Neural cell (in vitro differentiated cells): ENCODE measurements at regions not wholly inside any gene's neighbourhood (a gene's known extent, or its start where the extent isn't known, plus 50 kb on each side); places are given as distances from the start of the nearest gene placed in this dataset.

Experiments
- H2AFZ ChIP-seq: fragments of 200-600, 300-800 bp; sonication (generic), shearing (Covaris generic); 2 replicates; pipeline ENCODE4 v1.6.0; 2014; ENCODE audit warnings: low read depth, mild to moderate bottlenecking, antibody characterized with exemption, low read length, moderate library complexity
- H3F3A ChIP-seq: fragments of 200-600 bp; shearing (Covaris generic); 2 replicates; pipeline ENCODE4 v1.6.1; 2016; ENCODE audit warnings: mild to moderate bottlenecking, moderate library complexity, mixed read lengths, antibody characterized with exemption, low read length; ENCODE audit not compliant: insufficient read depth, poor library complexity, severe bottlenecking
- H3K27ac ChIP-seq: fragments of 200-600, 300-800 bp; sonication (generic), shearing (Covaris generic); 2 replicates; pipeline ENCODE4 v1.5.1; 2014; ENCODE audit warnings: mild to moderate bottlenecking, low read length, moderate library complexity
- H3K27me3 ChIP-seq: fragments of 300-800, 200-600 bp; sonication (generic), shearing (Covaris generic); 2 replicates; pipeline ENCODE4 v1.6.0; 2014; ENCODE audit warnings: mild to moderate bottlenecking, low read depth, low read length, moderate library complexity; ENCODE audit not compliant: insufficient read depth
- H3K36me3 ChIP-seq: fragments of 300-800, 200-600 bp; sonication (generic), shearing (Covaris generic); 2 replicates; pipeline ENCODE4 v1.5.1; 2014; ENCODE audit warnings: mild to moderate bottlenecking, antibody characterized with exemption, low read length, moderate library complexity; ENCODE audit not compliant: insufficient read depth
- H3K4me2 ChIP-seq: fragments of 300-800, 200-600 bp; sonication (generic), shearing (Covaris generic); 2 replicates; pipeline ENCODE4 v1.6.0; 2014; ENCODE audit warnings: mild to moderate bottlenecking, low read length
- H3K4me3 ChIP-seq: fragments of 300-800, 200-600 bp; sonication (generic), shearing (Covaris generic); 2 replicates; pipeline ENCODE4 v1.5.1; 2014; ENCODE audit warnings: mild to moderate bottlenecking, low read length, moderate library complexity
- H3K79me2 ChIP-seq: fragments of 200-600 bp; shearing (Covaris generic); replicated peaks from 2 replicates; pipeline ENCODE4 v1.6.0; 2014; ENCODE audit warnings: mild to moderate bottlenecking, low read length, moderate library complexity; ENCODE audit not compliant: insufficient read depth
- H3K9ac ChIP-seq: fragments of 300-800, 200-600 bp; sonication (generic), shearing (Covaris generic); 2 replicates; pipeline ENCODE4 v1.6.1; 2016; ENCODE audit warnings: mild to moderate bottlenecking, low read length, mixed read lengths
- H3K9me2 ChIP-seq: fragments of 200-600 bp; shearing (Covaris generic); 2 replicates; pipeline ENCODE4 v1.6.1; 2016; ENCODE audit warnings: mild to moderate bottlenecking, low read length, mixed read lengths; ENCODE audit not compliant: insufficient read depth
- H3K9me3 ChIP-seq: fragments of 200-600, 300-800 bp; sonication (generic), shearing (Covaris generic); 2 replicates; pipeline ENCODE4 v1.6.1; 2016; ENCODE audit warnings: mild to moderate bottlenecking, mixed run types, low read length, moderate library complexity, mixed read lengths
- H4K20me1 ChIP-seq: fragments of 200-600 bp; shearing (Covaris generic); 2 replicates; pipeline ENCODE4 v1.6.1; 2016; ENCODE audit warnings: mild to moderate bottlenecking, mixed run types; ENCODE audit not compliant: insufficient read depth
- CTCF ChIP-seq: fragments of 450-650 bp; IDR thresholded peaks from 2 replicates; pipeline ENCODE4 v1.5.1; 2014; ENCODE audit warnings: antibody characterized with exemption, mild to moderate bottlenecking, moderate library complexity; ENCODE audit not compliant: poor library complexity, severe bottlenecking
- EP300 ChIP-seq: fragments of 450-650 bp; conservative IDR thresholded peaks from 2 replicates; pipeline ENCODE4 v1.6.1; 2014; ENCODE audit warnings: antibody characterized with exemption, mild to moderate bottlenecking, moderate library complexity; ENCODE audit not compliant: poor library complexity, severe bottlenecking
- EZH2 ChIP-seq: fragments of 200-600, 300-800 bp; shearing (Covaris generic), sonication (generic); IDR thresholded peaks from 2 replicates; pipeline ENCODE4 v1.6.1; 2014; ENCODE audit warnings: antibody characterized with exemption, low read length, borderline replicate concordance, mild to moderate bottlenecking; ENCODE audit not compliant: insufficient read depth, poor library complexity, severe bottlenecking
- MXI1 ChIP-seq: fragments of 450-650 bp; conservative IDR thresholded peaks from 2 replicates; pipeline ENCODE4 v1.6.1; 2014; ENCODE audit warnings: antibody characterized with exemption, mild to moderate bottlenecking; ENCODE audit not compliant: poor library complexity, severe bottlenecking
- POLR2AphosphoS5 ChIP-seq: IDR thresholded peaks from 2 replicates; pipeline ENCODE4 v1.6.1; 2012
- RAD21 ChIP-seq: fragments of 450-650 bp; conservative IDR thresholded peaks from 2 replicates; pipeline ENCODE4 v1.6.1; 2014; ENCODE audit warnings: antibody characterized with exemption, mild to moderate bottlenecking, moderate library complexity
- REST ChIP-seq: IDR thresholded peaks from 2 replicates; pipeline ENCODE4 v1.6.1; 2012; ENCODE audit warnings: borderline replicate concordance
- SMC3 ChIP-seq: fragments of 450-650 bp; conservative IDR thresholded peaks from 2 replicates; pipeline ENCODE4 v1.6.1; 2014; ENCODE audit warnings: antibody characterized with exemption, mild to moderate bottlenecking, moderate library complexity; ENCODE audit not compliant: poor library complexity
- TAF1 ChIP-seq: IDR thresholded peaks from 2 replicates; pipeline ENCODE4 v1.6.1; 2012; ENCODE audit warnings: low read depth

GRCh38 chr7:142569851-142570250 is 179.4 kb upstream of the PRSS1 start:
- H3K9me2 ChIP-seq: no peaks in the 10 kb centered on the region
- H3K27ac ChIP-seq: no peak overlapping the region
- H3K36me3 ChIP-seq: no peaks in the 10 kb centered on the region
- H2AFZ ChIP-seq: no peak overlapping the region
- no peaks in the 10 kb centered on the region for H4K20me1 ChIP-seq
- no peak overlapping the region for H3K4me2 ChIP-seq
- H3K79me2 ChIP-seq: no peaks in the 10 kb centered on the region
- no peak for TF ChIP-seq TAF1
- no peak for TF ChIP-seq RAD21
- no peak for TF ChIP-seq REST
- no peak for TF ChIP-seq EP300
- no peak for TF ChIP-seq EZH2
- no peak for TF ChIP-seq SMC3
- no peak for TF ChIP-seq POLR2AphosphoS5
- TF ChIP-seq CTCF: no peak
- TF ChIP-seq MXI1: no peak
- H3K9me3 ChIP-seq: no peaks in the 10 kb centered on the region
- H3K9ac ChIP-seq: no peak overlapping the region
- no peaks in the 10 kb centered on the region for H3K27me3 ChIP-seq
- H3F3A ChIP-seq: no peaks in the 10 kb centered on the region
- H3K4me3 ChIP-seq: no peak overlapping the region

- no peak overlapping the region for H3K4me2 ChIP-seq
Observed at GRCh38 chr7:142568435-142569097, 180.7 kb upstream of the PRSS1 start.

More at GRCh38 chr7:142568435-142569097, 180.7 kb upstream of the PRSS1 start:
- no peaks in the 10 kb centered on the region for H3K36me3 ChIP-seq
- no peak for TF ChIP-seq SMC3
- TF ChIP-seq EZH2: no peak
- no peak for TF ChIP-seq REST
- TF ChIP-seq TAF1: no peak
- no peak for TF ChIP-seq MXI1
- no peak for TF ChIP-seq POLR2AphosphoS5
- TF ChIP-seq RAD21: no peak
- no peak for TF ChIP-seq EP300
- TF ChIP-seq CTCF: no peak
- H3K9me2 ChIP-seq: no peaks in the 10 kb centered on the region
- H3F3A ChIP-seq: no peaks in the 10 kb centered on the region
- no peaks in the 10 kb centered on the region for H3K9me3 ChIP-seq
- H3K4me3 ChIP-seq: no peak overlapping the region
- no peaks in the 10 kb centered on the region for H4K20me1 ChIP-seq
- no peaks in the 10 kb centered on the region for H3K27me3 ChIP-seq
- H2AFZ ChIP-seq: no peak overlapping the region
- no peak overlapping the region for H3K27ac ChIP-seq
- H3K9ac ChIP-seq: no peak overlapping the region
- H3K79me2 ChIP-seq: no peaks in the 10 kb centered on the region
